Myocyte (in vitro differentiated cells): ENCODE measurements at regions not wholly inside any gene's neighbourhood (a gene's known extent, or its start where the extent isn't known, plus 50 kb on each side); places are given as distances from the start of the nearest gene placed in this dataset.

Source experiments
- DNase-seq: peaks from one replicate; pipeline ENCODE4 v3.0.0-alpha.2; 2012; ENCODE audit warnings: low read depth

GRCh38 chr5:163387589-163388343 is 49.6 kb upstream of the CCNG1 start:
- no peak for DNase-seq
